KMS-11 (cell line): ENCODE measurements at regions not wholly inside any gene's neighbourhood (a gene's known extent, or its start where the extent isn't known, plus 50 kb on each side); places are given as distances from the start of the nearest gene placed in this dataset.

Experiments used
- H2AFZ ChIP-seq: fragments of 200-600 bp; sonication (generic); 2 replicates; pipeline ENCODE4 v1.6.1; 2016; ENCODE audit warnings: antibody characterized with exemption, mixed run types, low read depth
- H3K27ac ChIP-seq: fragments of 200-600 bp; sonication (generic); 2 replicates; pipeline ENCODE4 v1.6.1; 2016; ENCODE audit warnings: mild to moderate bottlenecking, mixed run types
- H3K27me3 ChIP-seq: fragments of 200-600 bp; sonication (generic); 2 replicates; pipeline ENCODE4 v1.6.1; 2017; ENCODE audit warnings: mild to moderate bottlenecking, low read depth, mixed run types, moderate library complexity; ENCODE audit not compliant: insufficient read depth
- H3K36me3 ChIP-seq: fragments of 200-600 bp; sonication (generic); 2 replicates; pipeline ENCODE4 v1.6.1; 2017; ENCODE audit warnings: mild to moderate bottlenecking, mixed run types; ENCODE audit not compliant: insufficient read depth
- H3K4me1 ChIP-seq: fragments of 200-600 bp; sonication (generic); 2 replicates; pipeline ENCODE4 v1.6.1; 2016; ENCODE audit warnings: mild to moderate bottlenecking, low read depth, mixed run types; ENCODE audit not compliant: poor library complexity, severe bottlenecking
- H3K4me2 ChIP-seq: fragments of 200-600 bp; sonication (generic); 2 replicates; pipeline ENCODE4 v1.7.0; 2016; ENCODE audit warnings: mild to moderate bottlenecking, mixed run types
- H3K4me3 ChIP-seq: fragments of 200-600 bp; sonication (generic); IDR thresholded peaks from 2 replicates; pipeline ENCODE4 v1.6.1; 2017; ENCODE audit warnings: low read depth, low read length, mixed read lengths; ENCODE audit not compliant: insufficient read depth
- H3K79me2 ChIP-seq: fragments of 200-600 bp; sonication (generic); 2 replicates; pipeline ENCODE4 v1.6.1; 2016; ENCODE audit warnings: low read depth, mixed run types; ENCODE audit not compliant: insufficient read depth
- H3K9ac ChIP-seq: fragments of 200-600 bp; sonication (generic); 2 replicates; pipeline ENCODE4 v1.6.1; 2016; ENCODE audit warnings: mild to moderate bottlenecking, mixed run types
- H4K20me1 ChIP-seq: fragments of 200-600 bp; sonication (generic); 2 replicates; pipeline ENCODE4 v1.6.1; 2016; ENCODE audit warnings: mild to moderate bottlenecking, mixed run types; ENCODE audit not compliant: insufficient read depth
- CTCF ChIP-seq: fragments of 200-600 bp; sonication (generic); conservative IDR thresholded peaks from 2 replicates; pipeline ENCODE4 v1.6.1; 2017; ENCODE audit warnings: low read depth, mild to moderate bottlenecking, antibody characterized with exemption, low read length, moderate library complexity, mixed read lengths

GRCh38 chr1:82343381-82343780 lies 542.6 kb downstream of the ADGRL2 start:
- Histone ChIP-seq H4K20me1 (no peaks in the 10 kb centered on the region), H2AFZ (no peak overlapping the region), H3K9ac (no peak overlapping the region), H3K4me2 (no peak overlapping the region), H3K4me1 (no peaks in the 10 kb centered on the region), H3K27ac (no peak overlapping the region), H3K36me3 (no peaks in the 10 kb centered on the region), H3K4me3 (no peak overlapping the region), H3K27me3 (no peaks in the 10 kb centered on the region), H3K79me2 (no peaks in the 10 kb centered on the region)
- TF ChIP-seq CTCF = no peak

- no peak for TF ChIP-seq CTCF
- Histone ChIP-seq H3K4me1 (no peaks in the 10 kb centered on the region), H2AFZ (no peak overlapping the region), H3K27ac (no peak overlapping the region), H3K79me2 (no peaks in the 10 kb centered on the region), H3K4me2 (no peak overlapping the region), H3K36me3 (no peaks in the 10 kb centered on the region), H3K4me3 (no peak overlapping the region), H3K9ac (no peak overlapping the region), H4K20me1 (no peaks in the 10 kb centered on the region), H3K27me3 (no peaks in the 10 kb centered on the region)
Observed at GRCh38 chr1:82337635-82338034, 536.9 kb downstream of the ADGRL2 start.

GRCh38 chr1:82330330-82330729 lies 529.6 kb downstream of the ADGRL2 start:
- no peaks in the 10 kb centered on the region for H3K4me1 ChIP-seq
- H3K4me3 ChIP-seq = no peak overlapping the region
- H3K79me2 ChIP-seq = no peaks in the 10 kb centered on the region
- H3K27me3 ChIP-seq = no peaks in the 10 kb centered on the region
- H2AFZ ChIP-seq = no peak overlapping the region
- H3K9ac ChIP-seq = no peak overlapping the region
- H3K27ac ChIP-seq = no peak overlapping the region
- H3K4me2 ChIP-seq = no peak overlapping the region
- TF ChIP-seq CTCF = no peak
- no peaks in the 10 kb centered on the region for H3K36me3 ChIP-seq
- no peaks in the 10 kb centered on the region for H4K20me1 ChIP-seq

GRCh38 chr1:82329226-82329625 lies 528.5 kb downstream of the ADGRL2 start:
- H3K36me3 ChIP-seq = no peaks in the 10 kb centered on the region

More at GRCh38 chr1:82329226-82329625, 528.5 kb downstream of the ADGRL2 start:
- Histone ChIP-seq H3K4me1 (no peaks in the 10 kb centered on the region), H2AFZ (no peak overlapping the region), H3K79me2 (no peaks in the 10 kb centered on the region), H3K4me2 (no peak overlapping the region), H3K9ac (no peak overlapping the region), H4K20me1 (no peaks in the 10 kb centered on the region), H3K27ac (no peak overlapping the region), H3K27me3 (no peaks in the 10 kb centered on the region), H3K4me3 (no peak overlapping the region)
- no peak for TF ChIP-seq CTCF
